ENCODE measurements at regions not wholly inside any gene's neighbourhood (a gene's known extent, or its start where the extent isn't known, plus 50 kb on each side); places are given as distances from the start of the nearest gene placed in this dataset.

DNA sequence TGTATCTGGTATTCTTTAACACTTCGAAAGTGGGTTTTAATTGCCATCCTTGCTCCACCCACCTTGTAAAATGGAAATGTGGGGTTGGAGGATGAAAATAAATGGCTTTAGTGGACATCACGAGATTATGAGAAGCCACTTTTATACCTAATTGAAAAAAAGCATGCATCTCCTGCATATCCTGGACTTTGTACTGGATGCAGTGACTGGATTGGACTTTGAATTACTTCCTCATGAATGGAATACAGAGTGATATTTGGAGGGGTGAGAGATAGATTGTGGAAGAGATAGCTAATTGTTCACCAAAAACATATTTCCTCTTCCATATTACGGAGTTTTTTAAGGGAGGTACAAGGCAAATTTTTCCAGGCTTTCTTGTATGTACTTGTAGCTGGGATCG lies 813.0 kb downstream of the TENT5A start:
- no peak for TF ChIP-seq POLR2A (IDR thresholded peaks at IDR 0.05; ENCODE audit: low read length)
- TF ChIP-seq, protein P1, sequence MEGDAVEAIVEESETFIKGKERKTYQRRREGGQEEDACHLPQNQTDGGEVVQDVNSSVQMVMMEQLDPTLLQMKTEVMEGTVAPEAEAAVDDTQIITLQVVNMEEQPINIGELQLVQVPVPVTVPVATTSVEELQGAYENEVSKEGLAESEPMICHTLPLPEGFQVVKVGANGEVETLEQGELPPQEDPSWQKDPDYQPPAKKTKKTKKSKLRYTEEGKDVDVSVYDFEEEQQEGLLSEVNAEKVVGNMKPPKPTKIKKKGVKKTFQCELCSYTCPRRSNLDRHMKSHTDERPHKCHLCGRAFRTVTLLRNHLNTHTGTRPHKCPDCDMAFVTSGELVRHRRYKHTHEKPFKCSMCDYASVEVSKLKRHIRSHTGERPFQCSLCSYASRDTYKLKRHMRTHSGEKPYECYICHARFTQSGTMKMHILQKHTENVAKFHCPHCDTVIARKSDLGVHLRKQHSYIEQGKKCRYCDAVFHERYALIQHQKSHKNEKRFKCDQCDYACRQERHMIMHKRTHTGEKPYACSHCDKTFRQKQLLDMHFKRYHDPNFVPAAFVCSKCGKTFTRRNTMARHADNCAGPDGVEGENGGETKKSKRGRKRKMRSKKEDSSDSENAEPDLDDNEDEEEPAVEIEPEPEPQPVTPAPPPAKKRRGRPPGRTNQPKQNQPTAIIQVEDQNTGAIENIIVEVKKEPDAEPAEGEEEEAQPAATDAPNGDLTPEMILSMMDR (IDR thresholded peaks at IDR 0.05): no peak
- TF ChIP-seq, protein P2, sequence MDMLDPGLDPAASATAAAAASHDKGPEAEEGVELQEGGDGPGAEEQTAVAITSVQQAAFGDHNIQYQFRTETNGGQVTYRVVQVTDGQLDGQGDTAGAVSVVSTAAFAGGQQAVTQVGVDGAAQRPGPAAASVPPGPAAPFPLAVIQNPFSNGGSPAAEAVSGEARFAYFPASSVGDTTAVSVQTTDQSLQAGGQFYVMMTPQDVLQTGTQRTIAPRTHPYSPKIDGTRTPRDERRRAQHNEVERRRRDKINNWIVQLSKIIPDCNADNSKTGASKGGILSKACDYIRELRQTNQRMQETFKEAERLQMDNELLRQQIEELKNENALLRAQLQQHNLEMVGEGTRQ (IDR thresholded peaks at IDR 0.05): no peak
